Smooth muscle cell (in vitro differentiated cells): ENCODE measurements at regions not wholly inside any gene's neighbourhood (a gene's known extent, or its start where the extent isn't known, plus 50 kb on each side); places are given as distances from the start of the nearest gene placed in this dataset.

ENCODE experiments used
- DNase-seq: peaks from one replicate; lab custom pipeline; 2025; ENCODE audit not compliant: unreplicated experiment; lab: John Stamatoyannopoulos, UW
- H2AFZ ChIP-seq: fragments of 200-600 bp; sonication (generic); 2 replicates; pipeline ENCODE4 v1.6.0; 2016; ENCODE audit warnings: antibody characterized with exemption, low read depth, mild to moderate bottlenecking
- H3F3A ChIP-seq: fragments of 200-600 bp; sonication (generic); 2 replicates; pipeline ENCODE4 v1.6.0; 2017; ENCODE audit warnings: antibody characterized with exemption, low read depth
- H3K27ac ChIP-seq: fragments of 200-600 bp; sonication (generic); 2 replicates; pipeline ENCODE4 v1.5.1; 2016; ENCODE audit warnings: low read depth, mild to moderate bottlenecking
- H3K27me3 ChIP-seq: fragments of 200-600 bp; sonication (generic); 2 replicates; pipeline ENCODE4 v1.6.1; 2016; ENCODE audit warnings: low read depth, mild to moderate bottlenecking
- H3K36me3 ChIP-seq: fragments of 200-600 bp; sonication (generic); 2 replicates; pipeline ENCODE4 v1.5.1; 2016; ENCODE audit warnings: low read depth
- H3K4me1 ChIP-seq: fragments of 200-600 bp; sonication (generic); 2 replicates; pipeline ENCODE4 v1.5.1; 2016; ENCODE audit warnings: low read depth
- H3K4me2 ChIP-seq: fragments of 200-600 bp; sonication (generic); 2 replicates; pipeline ENCODE4 v1.6.0; 2016; ENCODE audit warnings: mild to moderate bottlenecking
- H3K4me3 ChIP-seq: fragments of 200-600 bp; sonication (generic); 2 replicates; pipeline ENCODE4 v1.5.1; 2016; ENCODE audit warnings: mild to moderate bottlenecking
- H3K79me2 ChIP-seq: fragments of 200-600 bp; sonication (generic); 2 replicates; pipeline ENCODE4 v1.6.0; 2016; ENCODE audit warnings: low read depth, mild to moderate bottlenecking
- H3K9ac ChIP-seq: fragments of 200-600 bp; sonication (generic); 2 replicates; pipeline ENCODE4 v1.6.0; 2016; ENCODE audit warnings: low read depth
- H3K9me3 ChIP-seq: fragments of 200-600 bp; sonication (generic); replicated peaks from 2 replicates; pipeline ENCODE4 v1.5.1; 2016; ENCODE audit warnings: low read depth
- H4K20me1 ChIP-seq: fragments of 200-600 bp; sonication (generic); 2 replicates; pipeline ENCODE4 v1.6.0; 2016; ENCODE audit warnings: low read depth
- WGBS: methylation state at CpG from one replicate; pipeline ENCODE4 v1.1.7; 2016; ENCODE audit warnings: low lambda C conversion rate; 5-methylcytosine and 5-hydroxymethylcytosine counted together
- TF ChIP-seq, protein P1 (sequence below): fragments of 200-600 bp; sonication (generic); IDR thresholded peaks from 2 replicates; pipeline ENCODE4 v1.5.1; 2017; ENCODE audit warnings: borderline replicate concordance, mild to moderate bottlenecking, antibody characterized with exemption; ENCODE audit not compliant: insufficient read depth, poor library complexity, severe bottlenecking

DNA sequence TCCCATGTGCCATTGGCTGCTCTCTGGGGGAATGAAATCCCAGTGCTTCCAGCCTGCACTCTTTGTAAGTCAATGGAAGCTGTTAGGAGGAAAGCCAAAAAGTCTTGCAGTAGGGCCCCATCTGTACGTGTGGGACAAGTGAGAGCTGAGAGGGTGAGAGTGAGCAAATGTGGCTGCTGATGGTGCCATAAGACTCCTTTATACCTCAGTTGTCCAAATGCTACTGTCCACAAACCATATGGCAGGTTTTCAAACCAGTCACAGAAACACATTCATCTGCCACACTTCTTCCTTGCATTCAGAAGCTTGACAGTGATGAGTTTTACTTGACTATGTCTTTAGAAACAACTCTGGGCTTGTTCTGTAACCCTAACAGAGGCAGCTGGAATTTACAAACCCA is 543.8 kb downstream of the CSNK1G3 start:
- H3K4me1 ChIP-seq = peaks cover 12% of the 10 kb centered on the region
- H3F3A ChIP-seq = no peaks in the 10 kb centered on the region
- no peak for DNase-seq
- 90% methylated on average over 1 of the region's 1 CpG for WGBS
- no peak overlapping the region for H3K4me2 ChIP-seq
- H4K20me1 ChIP-seq = no peaks in the 10 kb centered on the region
- H3K79me2 ChIP-seq = no peaks in the 10 kb centered on the region
- TF ChIP-seq, protein P1, sequence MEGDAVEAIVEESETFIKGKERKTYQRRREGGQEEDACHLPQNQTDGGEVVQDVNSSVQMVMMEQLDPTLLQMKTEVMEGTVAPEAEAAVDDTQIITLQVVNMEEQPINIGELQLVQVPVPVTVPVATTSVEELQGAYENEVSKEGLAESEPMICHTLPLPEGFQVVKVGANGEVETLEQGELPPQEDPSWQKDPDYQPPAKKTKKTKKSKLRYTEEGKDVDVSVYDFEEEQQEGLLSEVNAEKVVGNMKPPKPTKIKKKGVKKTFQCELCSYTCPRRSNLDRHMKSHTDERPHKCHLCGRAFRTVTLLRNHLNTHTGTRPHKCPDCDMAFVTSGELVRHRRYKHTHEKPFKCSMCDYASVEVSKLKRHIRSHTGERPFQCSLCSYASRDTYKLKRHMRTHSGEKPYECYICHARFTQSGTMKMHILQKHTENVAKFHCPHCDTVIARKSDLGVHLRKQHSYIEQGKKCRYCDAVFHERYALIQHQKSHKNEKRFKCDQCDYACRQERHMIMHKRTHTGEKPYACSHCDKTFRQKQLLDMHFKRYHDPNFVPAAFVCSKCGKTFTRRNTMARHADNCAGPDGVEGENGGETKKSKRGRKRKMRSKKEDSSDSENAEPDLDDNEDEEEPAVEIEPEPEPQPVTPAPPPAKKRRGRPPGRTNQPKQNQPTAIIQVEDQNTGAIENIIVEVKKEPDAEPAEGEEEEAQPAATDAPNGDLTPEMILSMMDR = no peak
- H3K9me3 ChIP-seq = no peaks in the 10 kb centered on the region
- no peak overlapping the region for H3K27ac ChIP-seq
- H3K4me3 ChIP-seq = no peak overlapping the region
- no peaks in the 10 kb centered on the region for H3K36me3 ChIP-seq
- H2AFZ ChIP-seq = no peak overlapping the region
- no peaks in the 10 kb centered on the region for H3K27me3 ChIP-seq
- H3K9ac ChIP-seq = no peak overlapping the region

DNA sequence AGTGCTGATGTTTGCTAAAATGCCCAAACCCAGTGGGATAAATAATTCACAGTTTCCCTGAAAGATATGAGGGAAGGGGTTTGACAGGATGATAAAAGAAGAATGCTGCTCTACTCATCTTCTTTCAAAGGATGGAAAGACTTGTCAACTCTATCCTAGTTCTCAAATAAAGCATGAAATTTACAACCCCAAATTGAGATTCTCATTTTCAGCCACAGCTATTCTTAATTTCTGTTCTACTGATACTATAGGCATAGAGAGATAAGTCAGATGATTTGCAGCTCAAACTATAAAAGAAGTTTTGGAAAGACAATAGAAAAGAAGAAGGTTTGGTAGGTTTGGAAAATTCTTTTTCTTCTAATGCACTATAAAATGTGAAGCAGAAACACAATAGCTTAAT is 542.6 kb downstream of the CSNK1G3 start:
- no peak overlapping the region for H3K9ac ChIP-seq

DNA sequence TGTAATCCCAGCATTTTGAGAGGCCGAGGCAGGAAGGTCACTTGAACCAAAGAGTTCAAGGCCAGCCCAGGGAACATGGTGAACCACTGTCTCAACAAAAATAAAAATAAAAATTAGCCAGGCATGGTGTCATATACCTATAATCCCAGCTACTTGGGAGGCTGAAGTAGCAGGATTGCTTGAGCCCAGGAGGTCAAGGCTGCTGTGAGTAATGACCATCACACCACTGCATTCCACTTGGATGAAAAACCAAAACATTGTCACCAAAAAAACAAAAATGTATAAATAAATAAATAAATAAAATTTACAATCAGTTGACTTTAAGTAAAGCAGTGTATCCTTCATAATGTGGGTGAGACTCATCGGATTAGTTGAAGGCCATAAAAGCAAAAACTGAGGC is 541.4 kb downstream of the CSNK1G3 start:
- WGBS = 71% methylated on average over 2 of the region's 2 CpGs

More for the DNA sequence above, 542.6 kb downstream of the CSNK1G3 start:
- no peaks in the 10 kb centered on the region for H3F3A ChIP-seq
- no peaks in the 10 kb centered on the region for H3K79me2 ChIP-seq
- DNase-seq = no peak
- TF ChIP-seq, protein P1 = no peak
- no peak overlapping the region for H2AFZ ChIP-seq
- H3K27ac ChIP-seq = no peak overlapping the region
- no peak overlapping the region for H3K4me3 ChIP-seq
- peaks cover 12% of the 10 kb centered on the region for H3K4me1 ChIP-seq
- no peaks in the 10 kb centered on the region for H3K27me3 ChIP-seq
- H3K36me3 ChIP-seq = no peaks in the 10 kb centered on the region
- H3K4me2 ChIP-seq = no peak overlapping the region
- no peaks in the 10 kb centered on the region for H4K20me1 ChIP-seq
- no peaks in the 10 kb centered on the region for H3K9me3 ChIP-seq

DNA sequence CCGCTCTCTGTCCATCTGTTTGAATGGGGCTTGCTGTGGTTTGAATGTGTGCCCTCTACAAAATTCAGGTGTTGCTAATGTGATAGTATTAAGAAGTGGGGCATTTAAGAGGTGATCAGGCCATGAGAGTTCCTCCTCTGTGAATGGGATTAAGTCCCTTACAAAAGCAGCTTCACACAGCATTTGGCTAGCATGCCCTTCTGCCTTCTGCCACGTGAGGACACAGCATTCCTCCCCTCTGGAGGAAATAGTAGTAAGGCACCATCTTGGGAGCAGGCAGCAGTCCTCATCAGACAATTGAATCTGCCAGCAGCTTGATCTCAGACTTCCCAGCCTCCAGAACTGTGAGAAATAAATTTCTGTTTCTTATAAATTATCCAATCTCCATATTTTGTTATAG is 540.2 kb downstream of the CSNK1G3 start:
- Histone ChIP-seq H4K20me1 (no peaks in the 10 kb centered on the region), H3K27ac (no peak overlapping the region), H3K4me1 (peaks cover 12% of the 10 kb centered on the region), H2AFZ (no peak overlapping the region), H3K79me2 (no peaks in the 10 kb centered on the region), H3K4me3 (no peak overlapping the region), H3F3A (no peaks in the 10 kb centered on the region), H3K36me3 (no peaks in the 10 kb centered on the region), H3K9ac (no peak overlapping the region), H3K27me3 (no peaks in the 10 kb centered on the region), H3K4me2 (no peak overlapping the region), H3K9me3 (no peaks in the 10 kb centered on the region)
- TF ChIP-seq, protein P1 = no peak
- DNase-seq = no peak
- 98% methylated on average over 2 of the region's 2 CpGs for WGBS

More for the DNA sequence above, 541.4 kb downstream of the CSNK1G3 start:
- H3K4me3 ChIP-seq = no peak overlapping the region
- TF ChIP-seq, protein P1 = no peak
- no peaks in the 10 kb centered on the region for H3K79me2 ChIP-seq
- peaks cover 12% of the 10 kb centered on the region for H3K4me1 ChIP-seq
- H3K9me3 ChIP-seq = no peaks in the 10 kb centered on the region
- H3K9ac ChIP-seq = no peak overlapping the region
- H2AFZ ChIP-seq = no peak overlapping the region
- DNase-seq = no peak
- no peak overlapping the region for H3K27ac ChIP-seq
- no peak overlapping the region for H3K4me2 ChIP-seq
- H3F3A ChIP-seq = no peaks in the 10 kb centered on the region
- H3K27me3 ChIP-seq = no peaks in the 10 kb centered on the region
- H3K36me3 ChIP-seq = no peaks in the 10 kb centered on the region
- no peaks in the 10 kb centered on the region for H4K20me1 ChIP-seq
